AG04449 (cell line): ENCODE measurements at regions not wholly inside any gene's neighbourhood (a gene's known extent, or its start where the extent isn't known, plus 50 kb on each side); places are given as distances from the start of the nearest gene placed in this dataset.

ENCODE experiments used
- CTCF ChIA-PET: fragments of 350-600 bp; formaldehyde crosslinking; extraction: SDS; loops from one replicate; lab custom pipeline; 2021; ENCODE audit warnings: antibody characterized with exemption; lab: Yijun Ruan, JAX
- POLR2A ChIA-PET: fragments of 400-600, 350-600 bp; formaldehyde crosslinking; extraction: SDS; loops from one replicate; lab custom pipeline; 2020; ENCODE audit warnings: antibody characterized with exemption, inconsistent platforms; lab: Yijun Ruan, JAX
- DNase-seq: peaks from one replicate; pipeline ENCODE4 v3.0.0-alpha.2; 2010; ENCODE audit warnings: low read depth, low spot score
- H3K4me3 ChIP-seq: 2 replicates; pipeline ENCODE4 v1.5.1; 2011; ENCODE audit warnings: low read depth, mild to moderate bottlenecking, control low read depth, low read length
- CTCF ChIP-seq: IDR thresholded peaks from one replicate; pipeline ENCODE4 v1.5.1; 2011; ENCODE audit warnings: mild to moderate bottlenecking, moderate library complexity, low read length, control low read depth, inconsistent platforms; ENCODE audit not compliant: insufficient read depth; ENCODE audit errors: missing control alignments

- POLR2A ChIA-PET = interaction anchor here (1.1 to 2.1 kb wide), 3 partner anchors 10 to 129 kb away, joined by 3 to 9 read pairs (median 3); no protein-coding TSS in a partner anchor
- no peak overlapping the region for H3K4me3 ChIP-seq
Observed at GRCh38 chr10:30187010-30187409, 127.6 kb upstream of the JCAD start.

GRCh38 chr10:30186371-30186875, 127.0 kb upstream of the JCAD start:
- TF ChIP-seq CTCF = peak; percentile 27
- CTCF ChIA-PET = interaction anchor here (0.7 to 3.8 kb wide), 14 partner anchors 8 to 405 kb away, joined by 3 to 11 read pairs (median 4); no protein-coding TSS in a partner anchor
- POLR2A ChIA-PET = interaction anchor here (0.5 to 2.1 kb wide), 4 partner anchors 9 to 129 kb away, joined by 3 to 9 read pairs (median 3); no protein-coding TSS in a partner anchor
- H3K4me3 ChIP-seq = no peak overlapping the region
- no peak for DNase-seq

More at GRCh38 chr10:30187010-30187409, 127.6 kb upstream of the JCAD start:
- DNase-seq = no peak
- TF ChIP-seq CTCF = no peak
- CTCF ChIA-PET = interaction anchor here (0.7 to 3.8 kb wide), 16 partner anchors 8 to 404 kb away, joined by 3 to 11 read pairs (median 4); no protein-coding TSS in a partner anchor

- H3K4me3 ChIP-seq = no peak overlapping the region
- DNase-seq = peak; percentile 73
- POLR2A ChIA-PET = interaction anchor here (0.5 to 2.1 kb wide), 4 partner anchors 9 to 128 kb away, joined by 3 to 9 read pairs (median 3); no protein-coding TSS in a partner anchor
Observed at GRCh38 chr10:30185916-30186315, 126.5 kb upstream of the JCAD start.

GRCh38 chr10:30185341-30185740, 126.0 kb upstream of the JCAD start:
- CTCF ChIA-PET = interaction anchor here (1.4 to 3.8 kb wide), 5 partner anchors 12 to 187 kb away, joined by 4 to 11 read pairs (median 8); no protein-coding TSS in a partner anchor
- no peak overlapping the region for H3K4me3 ChIP-seq
- no peak for TF ChIP-seq CTCF
- no peak for DNase-seq
- POLR2A ChIA-PET = interaction anchor here (1.4 to 2.1 kb wide), 3 partner anchors 8 to 127 kb away, joined by 3 to 9 read pairs (median 4); no protein-coding TSS in a partner anchor

More at GRCh38 chr10:30185916-30186315, 126.5 kb upstream of the JCAD start:
- TF ChIP-seq CTCF = no peak
- CTCF ChIA-PET = interaction anchor here (1.0 to 3.8 kb wide), 10 partner anchors 8 to 405 kb away, joined by 3 to 11 read pairs (median 4); no protein-coding TSS in a partner anchor

- ChIA-PET POLR2A (interaction anchor here (1.4 kb wide), 1 partner anchor 32 kb away, joined by 4 read pairs; no protein-coding TSS in a partner anchor), CTCF (interaction anchor here (1.8 kb wide), 1 partner anchor 182 kb away, joined by 4 read pairs; no protein-coding TSS in a partner anchor)
- no peak for DNase-seq
- TF ChIP-seq CTCF = no peak
- H3K4me3 ChIP-seq = no peak overlapping the region
Observed at GRCh38 chr10:30184397-30185033, 125.1 kb upstream of the JCAD start.

- DNase-seq = no peak
- POLR2A ChIA-PET = interaction anchor here (1.0 to 2.4 kb wide), 6 partner anchors 10 to 125 kb away, joined by 3 to 34 read pairs (median 4); no protein-coding TSS in a partner anchor
- no peak for TF ChIP-seq CTCF
- H3K4me3 ChIP-seq = no peak overlapping the region; the same call in 1 of the 2 replicates
- CTCF ChIA-PET = no interaction called here
Observed at GRCh38 chr10:30183055-30183402, 123.6 kb upstream of the JCAD start.
